AG04449 (cell line): ENCODE measurements at regions not wholly inside any gene's neighbourhood (a gene's known extent, or its start where the extent isn't known, plus 50 kb on each side); places are given as distances from the start of the nearest gene placed in this dataset.

Source experiments
- CTCF ChIA-PET: fragments of 350-600 bp; formaldehyde crosslinking; extraction: SDS; loops from one replicate; lab custom pipeline; 2021; ENCODE audit warnings: antibody characterized with exemption; lab: Yijun Ruan, JAX
- POLR2A ChIA-PET: fragments of 400-600, 350-600 bp; formaldehyde crosslinking; extraction: SDS; loops from one replicate; lab custom pipeline; 2020; ENCODE audit warnings: antibody characterized with exemption, inconsistent platforms; lab: Yijun Ruan, JAX
- DNase-seq: peaks from one replicate; pipeline ENCODE4 v3.0.0-alpha.2; 2010; ENCODE audit warnings: low read depth, low spot score
- H3K4me3 ChIP-seq: 2 replicates; pipeline ENCODE4 v1.5.1; 2011; ENCODE audit warnings: low read depth, mild to moderate bottlenecking, control low read depth, low read length
- TF ChIP-seq, protein P1 (sequence below): IDR thresholded peaks from one replicate; pipeline ENCODE4 v1.5.1; 2011; ENCODE audit warnings: mild to moderate bottlenecking, moderate library complexity, low read length, control low read depth, inconsistent platforms; ENCODE audit not compliant: insufficient read depth; ENCODE audit errors: missing control alignments

DNA sequence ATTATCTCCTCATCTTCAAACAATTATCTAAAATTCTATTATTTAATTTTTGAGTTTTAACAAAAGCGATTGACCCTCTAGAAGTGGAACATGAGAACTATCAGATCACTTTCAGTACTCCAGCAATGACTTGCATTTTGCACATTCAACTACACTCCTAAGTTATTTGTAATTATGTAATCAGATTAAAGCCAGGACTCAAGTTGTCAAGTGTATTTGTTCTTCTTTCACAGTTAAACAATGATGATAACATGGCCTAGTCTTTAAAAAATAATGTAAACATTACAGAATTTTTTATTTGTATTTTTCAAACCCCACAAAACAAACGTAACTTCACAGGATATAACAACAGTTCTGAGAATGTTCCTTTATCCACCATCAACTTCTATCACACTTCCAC, 2148.9 kb upstream of the ACO1 start:
- POLR2A ChIA-PET, result no interaction called here
- TF ChIP-seq, protein P1, sequence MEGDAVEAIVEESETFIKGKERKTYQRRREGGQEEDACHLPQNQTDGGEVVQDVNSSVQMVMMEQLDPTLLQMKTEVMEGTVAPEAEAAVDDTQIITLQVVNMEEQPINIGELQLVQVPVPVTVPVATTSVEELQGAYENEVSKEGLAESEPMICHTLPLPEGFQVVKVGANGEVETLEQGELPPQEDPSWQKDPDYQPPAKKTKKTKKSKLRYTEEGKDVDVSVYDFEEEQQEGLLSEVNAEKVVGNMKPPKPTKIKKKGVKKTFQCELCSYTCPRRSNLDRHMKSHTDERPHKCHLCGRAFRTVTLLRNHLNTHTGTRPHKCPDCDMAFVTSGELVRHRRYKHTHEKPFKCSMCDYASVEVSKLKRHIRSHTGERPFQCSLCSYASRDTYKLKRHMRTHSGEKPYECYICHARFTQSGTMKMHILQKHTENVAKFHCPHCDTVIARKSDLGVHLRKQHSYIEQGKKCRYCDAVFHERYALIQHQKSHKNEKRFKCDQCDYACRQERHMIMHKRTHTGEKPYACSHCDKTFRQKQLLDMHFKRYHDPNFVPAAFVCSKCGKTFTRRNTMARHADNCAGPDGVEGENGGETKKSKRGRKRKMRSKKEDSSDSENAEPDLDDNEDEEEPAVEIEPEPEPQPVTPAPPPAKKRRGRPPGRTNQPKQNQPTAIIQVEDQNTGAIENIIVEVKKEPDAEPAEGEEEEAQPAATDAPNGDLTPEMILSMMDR, result no peak
- CTCF ChIA-PET, result no interaction called here
- H3K4me3 ChIP-seq, result no peak overlapping the region
- DNase-seq, result no peak

DNA sequence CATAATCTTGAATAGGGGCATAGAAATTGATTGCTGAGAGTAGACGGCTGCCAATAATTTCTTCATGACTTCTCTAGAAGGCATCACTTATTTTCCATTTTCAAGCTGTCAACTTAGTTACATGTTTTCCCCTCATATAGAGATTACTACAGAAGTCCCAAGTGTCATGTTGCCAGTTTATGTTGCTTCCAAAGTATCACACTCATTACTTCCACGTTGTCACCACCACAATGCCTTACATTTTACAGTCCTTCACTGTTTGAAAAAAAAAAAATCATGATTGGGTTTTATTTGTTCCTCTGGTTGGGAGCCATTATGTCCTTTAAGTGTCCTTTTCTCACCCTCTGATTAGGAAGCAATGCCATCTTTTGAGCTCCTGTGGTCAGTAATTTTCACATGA, 2144.6 kb upstream of the ACO1 start:
- no peak overlapping the region for H3K4me3 ChIP-seq
- CTCF ChIA-PET, result no interaction called here
- POLR2A ChIA-PET, result no interaction called here
- TF ChIP-seq, protein P1, result no peak
- DNase-seq, result no peak

DNA sequence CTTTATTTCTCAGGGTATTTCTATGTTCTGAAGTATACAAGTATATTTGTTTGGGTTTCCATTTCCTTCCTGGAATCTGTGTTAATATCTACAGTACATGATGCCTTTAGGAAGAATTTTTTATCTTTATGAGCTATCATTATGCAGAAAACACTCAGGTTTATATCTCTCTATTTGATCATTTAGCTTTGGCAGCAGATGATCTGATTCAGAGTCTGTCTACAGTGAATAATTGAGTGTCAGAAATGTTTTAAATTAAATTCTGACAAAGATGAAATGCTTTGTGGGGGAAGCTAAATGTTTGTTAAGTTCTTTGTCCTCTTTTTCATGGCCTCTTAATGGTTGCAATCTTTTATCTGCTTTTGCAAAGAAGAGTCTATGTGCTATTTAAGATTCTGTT, 2141.0 kb upstream of the ACO1 start:
- ChIA-PET CTCF (no interaction called here), POLR2A (no interaction called here)
- H3K4me3 ChIP-seq, result no peak overlapping the region
- no peak for DNase-seq
- TF ChIP-seq, protein P1, result no peak

DNA sequence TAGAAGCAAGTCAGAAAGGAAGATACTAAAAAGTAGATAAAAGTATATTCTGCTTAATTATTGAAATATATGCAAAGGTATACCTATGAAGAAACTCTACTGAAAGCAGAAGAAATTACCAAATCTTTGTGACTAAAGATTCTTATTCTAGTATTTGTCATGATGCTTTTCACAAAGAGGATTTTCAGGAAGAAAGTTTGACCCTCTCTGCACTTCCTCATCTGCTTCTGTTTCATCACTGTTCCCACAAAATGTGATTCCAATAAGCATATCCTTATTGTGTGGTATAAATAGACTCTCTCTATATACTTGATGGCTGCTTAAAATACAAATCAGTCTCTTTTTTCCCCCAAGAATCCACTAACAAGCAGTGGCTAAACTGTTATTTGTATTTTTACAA, 2139.6 kb upstream of the ACO1 start:
- CTCF ChIA-PET, result no interaction called here

DNA sequence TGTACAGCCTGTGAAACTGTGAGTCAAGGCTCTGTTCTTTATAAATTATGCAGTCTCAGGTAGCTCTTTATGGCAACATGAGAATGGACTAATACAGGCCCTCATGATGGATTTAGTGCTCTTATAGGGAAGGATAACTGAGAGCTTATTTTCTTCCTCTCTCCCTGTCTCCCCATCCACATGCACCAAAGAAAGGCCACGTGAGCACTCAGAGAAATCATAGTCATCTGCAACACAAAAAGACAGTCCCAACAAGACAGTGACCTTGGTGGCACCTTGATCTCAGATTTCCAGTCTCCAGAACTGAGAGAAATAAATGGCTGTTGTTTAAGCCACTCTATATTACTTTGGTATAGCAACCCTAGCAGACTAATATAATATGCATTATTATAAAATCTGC, 2133.6 kb upstream of the ACO1 start:
- no peak for DNase-seq
- POLR2A ChIA-PET, result no interaction called here
- no peak overlapping the region for H3K4me3 ChIP-seq
- CTCF ChIA-PET, result no interaction called here
- TF ChIP-seq, protein P1, result no peak

More for the DNA sequence above, 2139.6 kb upstream of the ACO1 start:
- TF ChIP-seq, protein P1, result no peak
- POLR2A ChIA-PET, result no interaction called here
- DNase-seq, result no peak
- H3K4me3 ChIP-seq, result no peak overlapping the region

DNA sequence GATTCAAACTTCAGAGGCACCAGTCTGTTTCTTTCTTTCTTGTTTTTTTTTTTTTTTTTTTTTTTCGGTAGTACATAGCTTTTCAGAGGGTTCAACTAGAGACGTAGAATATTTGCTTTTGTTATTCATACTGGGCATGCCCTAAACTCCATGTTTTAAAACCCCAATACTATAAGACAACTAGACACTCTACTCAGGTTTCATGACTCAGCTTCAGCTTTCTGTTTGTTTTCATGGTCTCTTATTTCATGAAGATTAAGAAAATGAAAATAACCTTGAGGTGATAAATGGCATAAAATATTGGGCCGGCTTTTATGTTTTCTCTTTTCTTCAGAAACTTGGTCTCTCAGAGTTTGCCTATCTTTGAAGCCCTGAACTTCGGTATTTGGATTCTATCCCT, 2126.3 kb upstream of the ACO1 start:
- CTCF ChIA-PET, result no interaction called here
- DNase-seq, result no peak
- TF ChIP-seq, protein P1, result no peak
- no peak overlapping the region for H3K4me3 ChIP-seq
- POLR2A ChIA-PET, result no interaction called here
